GM19455 (cell line): ENCODE measurements at regions not wholly inside any gene's neighbourhood (a gene's known extent, or its start where the extent isn't known, plus 50 kb on each side); places are given as distances from the start of the nearest gene placed in this dataset.
"Not testable (repeated sequence)": the region's sequence is repeated elsewhere in the genome, so short reads cannot be mapped to it uniquely, and the experiment has no call there.

Experiments
- ATAC-seq: cut with Tn5 transposase; IDR thresholded peaks from one replicate; pipeline ENCODE4 v1.9.1; 2021; ENCODE audit not compliant: unreplicated experiment

- no peak for ATAC-seq
These were observed 50.8 kb upstream of the SEL1L start for GRCh38 chr14:81584495-81584894.

GRCh38 chr14:81589381-81590065 lies 55.9 kb upstream of the SEL1L start:
- ATAC-seq, result no peak

- no peak for ATAC-seq
These were observed 57.6 kb upstream of the SEL1L start for GRCh38 chr14:81591266-81591665.

GRCh38 chr14:81594012-81594411 lies 60.4 kb upstream of the SEL1L start:
- ATAC-seq, result no peak

GRCh38 chr14:81605660-81606059 lies 72.0 kb upstream of the SEL1L start:
- no peak for ATAC-seq

GRCh38 chr14:81613341-81614045 lies 79.8 kb upstream of the SEL1L start:
- no peak for ATAC-seq

GRCh38 chr14:81614302-81614701 lies 80.6 kb upstream of the SEL1L start:
- not testable (repeated sequence) for ATAC-seq

GRCh38 chr14:81618695-81619094 lies 85.0 kb upstream of the SEL1L start:
- ATAC-seq, result no peak

- no peak for ATAC-seq
These were observed 86.2 kb upstream of the SEL1L start for GRCh38 chr14:81619816-81620215.

GRCh38 chr14:81623771-81624396 lies 90.2 kb upstream of the SEL1L start:
- not testable (repeated sequence) for ATAC-seq

- ATAC-seq, result no peak
These were observed 91.7 kb upstream of the SEL1L start for GRCh38 chr14:81625343-81625742.

- ATAC-seq, result no peak
These were observed 98.5 kb upstream of the SEL1L start for GRCh38 chr14:81632157-81632556.

- ATAC-seq, result no peak
These were observed 99.8 kb upstream of the SEL1L start for GRCh38 chr14:81633496-81633895.

- no peak for ATAC-seq
These were observed 104.0 kb upstream of the SEL1L start for GRCh38 chr14:81637639-81638038.

- ATAC-seq, result no peak
These were observed 105.1 kb upstream of the SEL1L start for GRCh38 chr14:81638656-81639280.

- ATAC-seq, result no peak
These were observed 120.0 kb upstream of the SEL1L start for GRCh38 chr14:81653626-81654025.

- ATAC-seq, result no peak
These were observed 122.0 kb upstream of the SEL1L start for GRCh38 chr14:81655423-81656314.

- ATAC-seq, result no peak
These were observed 123.2 kb upstream of the SEL1L start for GRCh38 chr14:81656811-81657210.

- ATAC-seq, result no peak
These were observed 128.4 kb upstream of the SEL1L start for GRCh38 chr14:81662066-81662465.

- no peak for ATAC-seq
These were observed 129.0 kb upstream of the SEL1L start for GRCh38 chr14:81662570-81663197.
